CD14-positive monocyte (primary cell): ENCODE measurements at regions not wholly inside any gene's neighbourhood (a gene's known extent, or its start where the extent isn't known, plus 50 kb on each side); places are given as distances from the start of the nearest gene placed in this dataset.
"Not testable (repeated sequence)": the region's sequence is repeated elsewhere in the genome, so short reads cannot be mapped to it uniquely, and the experiment has no call there.

Experiments used
- DNase-seq, 3 donors: peaks; one replicate each; pipeline ENCODE4 v3.0.0-alpha.2; 2011 to 2022
- H2AFZ ChIP-seq: 2 replicates; pipeline ENCODE4 v1.6.0; 2012; ENCODE audit warnings: mild to moderate bottlenecking, low read depth, low read length, inconsistent platforms; ENCODE audit not compliant: insufficient read depth, poor library complexity, severe bottlenecking
- H3K27ac ChIP-seq, 2 donors: 1 replicate in 1 of 2; 2 replicates in 1 of 2; pipeline ENCODE4 v1.5.1; 2012 to 2013; ENCODE audit warnings: low read length in 2 of 2, control low read depth in 1 of 2, inconsistent platforms in 1 of 2, low read depth in 1 of 2, mild to moderate bottlenecking in 1 of 2
- H3K27me3 ChIP-seq, 2 donors: one replicate each; pipeline versions ENCODE4 v1.6.0 to v1.6.1; 2011 to 2013; ENCODE audit warnings: low read length in 2 of 2; ENCODE audit not compliant: control insufficient read depth in 2 of 2, insufficient read depth in 2 of 2
- H3K36me3 ChIP-seq, 2 donors: replicated peaks in 1 of 2; 1 replicate in 1 of 2; 2 replicates in 1 of 2; pipeline versions ENCODE4 v1.5.1 to v1.6.1; 2012 to 2013; ENCODE audit warnings: low read length in 2 of 2, control low read depth in 1 of 2, inconsistent platforms in 1 of 2, mild to moderate bottlenecking in 1 of 2; ENCODE audit not compliant: insufficient read depth in 2 of 2, control insufficient read depth in 1 of 2
- H3K4me1 ChIP-seq, 2 donors: 1 replicate in 1 of 2; 2 replicates in 1 of 2; pipeline versions ENCODE4 v1.5.1 to v1.6.1; 2012 to 2013; ENCODE audit warnings: low read length in 2 of 2, control low read depth in 1 of 2, inconsistent platforms in 1 of 2, mild to moderate bottlenecking in 1 of 2, moderate library complexity in 1 of 2; ENCODE audit not compliant: insufficient read depth in 2 of 2, control insufficient read depth in 1 of 2
- H3K4me2 ChIP-seq: replicated peaks from 2 replicates; pipeline ENCODE3; 2012; ENCODE audit warnings: low read length, moderate library complexity, mild to moderate bottlenecking; ENCODE audit not compliant: poor library complexity, severe bottlenecking; ENCODE audit errors: extremely low read depth
- H3K4me3 ChIP-seq, 3 experiments: fragments of 200-600 bp in 1 of 3; sonication (generic) in 1 of 3; replicated peaks in 1 of 3; 1 replicate in 2 of 3; 2 replicates in 1 of 3; pipeline ENCODE4 v1.5.1; 2011 to 2013; ENCODE audit warnings: low read length in 3 of 3, mild to moderate bottlenecking in 3 of 3, control low read depth in 2 of 3, low read depth in 2 of 3, inconsistent platforms in 1 of 3, moderate library complexity in 1 of 3
- H3K79me2 ChIP-seq: 2 replicates; pipeline ENCODE4 v1.6.0; 2012; ENCODE audit warnings: mild to moderate bottlenecking, control low read depth, inconsistent platforms, low read length, moderate library complexity; ENCODE audit not compliant: insufficient read depth
- H3K9ac ChIP-seq: 2 replicates; pipeline ENCODE4 v1.6.0; 2017; ENCODE audit warnings: low read length, mild to moderate bottlenecking; ENCODE audit not compliant: insufficient read depth, poor library complexity, severe bottlenecking
- H3K9me3 ChIP-seq, 2 donors: replicated peaks in 1 of 2; 1 replicate in 1 of 2; 2 replicates in 1 of 2; pipeline versions ENCODE4 v1.5.1 to v1.6.1; 2012 to 2013; ENCODE audit warnings: low read length in 2 of 2, control low read depth in 1 of 2; ENCODE audit not compliant: control insufficient read depth in 1 of 2, insufficient read depth in 1 of 2
- H4K20me1 ChIP-seq: 2 replicates; pipeline ENCODE4 v1.6.0; 2012; ENCODE audit warnings: mild to moderate bottlenecking, low read length, control low read depth, moderate library complexity; ENCODE audit not compliant: insufficient read depth
- H3K27ac Mint-ChIP-seq, 7 donors: one replicate each; pipeline ENCODE4 v1.8.0; 2020; ENCODE audit warnings: mild to moderate bottlenecking in 7 of 7, mixed read lengths in 7 of 7, moderate library complexity in 6 of 7, inconsistent platforms in 2 of 7
- H3K27me3 Mint-ChIP-seq, 3 donors: one replicate each; pipeline ENCODE4 v1.8.0; 2021 to 2022; ENCODE audit warnings: low read depth in 3 of 3, mild to moderate bottlenecking in 3 of 3, mixed read lengths in 3 of 3, moderate library complexity in 3 of 3, inconsistent platforms in 1 of 3
- H3K36me3 Mint-ChIP-seq, 2 donors: one replicate each; pipeline ENCODE4 v1.8.0; 2020; ENCODE audit warnings: mixed read lengths in 2 of 2, inconsistent platforms in 1 of 2, mild to moderate bottlenecking in 1 of 2
- H3K4me1 Mint-ChIP-seq: one replicate; pipeline ENCODE4 v1.8.0; 2020; ENCODE audit warnings: mild to moderate bottlenecking, mixed read lengths
- H3K4me3 Mint-ChIP-seq, 2 donors: one replicate each; pipeline ENCODE4 v1.8.0; 2020; ENCODE audit warnings: mild to moderate bottlenecking in 2 of 2, mixed read lengths in 2 of 2, moderate library complexity in 1 of 2
- H3K9me3 Mint-ChIP-seq, 7 donors: one replicate each; pipeline ENCODE4 v1.8.0; 2020 to 2022; ENCODE audit warnings: mixed read lengths in 7 of 7, mild to moderate bottlenecking in 6 of 7, moderate library complexity in 6 of 7, inconsistent platforms in 2 of 7
- CTCF ChIP-seq: fragments of 200-600 bp; IDR thresholded peaks from one replicate; pipeline ENCODE4 v1.8.0; 2022; ENCODE audit warnings: antibody characterized with exemption, mild to moderate bottlenecking
- WGBS: methylation state at CpG from one replicate; pipeline ENCODE4 v1.1.5; 2013; ENCODE audit warnings: missing lambda C conversion rate; ENCODE audit not compliant: insufficient coverage; 5-methylcytosine and 5-hydroxymethylcytosine counted together
- intact Hi-C, 2 donors: fragments of 100-400 bp; cut with micrococcal nuclease; formaldehyde crosslinking; loops; one replicate each; pipeline versions ENCODE4 v1.15.0 to v1.15.1; 2023

GRCh38 chr17:71592431-71592830, 528.4 kb upstream of the SOX9 start:
- Histone ChIP-seq H4K20me1 (no peaks in the 10 kb centered on the region), H3K36me3 (no peaks in the 10 kb centered on the region), H3K9ac (no peak overlapping the region), H3K4me1 (no peaks in the 10 kb centered on the region), H3K9me3 (no peaks in the 10 kb centered on the region), H3K79me2 (no peaks in the 10 kb centered on the region), H3K4me3 (no peak overlapping the region), H2AFZ (no peak overlapping the region), H3K27me3 (no peaks in the 10 kb centered on the region), H3K27ac (no peak overlapping the region), H3K4me2 (no peak overlapping the region)
- intact Hi-C loops, result no loop called here
- no peak overlapping the region for H3K27ac Mint-ChIP-seq
- no peak for TF ChIP-seq CTCF
- no peak overlapping the region for H3K4me3 Mint-ChIP-seq
- DNase-seq, result no peak
- no peaks in the 10 kb centered on the region for H3K27me3 Mint-ChIP-seq
- peaks cover 0 to 3% (median 1%) of the 10 kb centered on the region in 7 donors for H3K9me3 Mint-ChIP-seq
- H3K4me1 Mint-ChIP-seq, result no peaks in the 10 kb centered on the region
- no peaks in the 10 kb centered on the region for H3K36me3 Mint-ChIP-seq

GRCh38 chr17:71593078-71593477, 527.7 kb upstream of the SOX9 start:
- H3K4me3 Mint-ChIP-seq, result no peak overlapping the region
- no peaks in the 10 kb centered on the region for H3K9me3 ChIP-seq
- intact Hi-C loops, result no loop called here
- H3K4me1 ChIP-seq, result no peaks in the 10 kb centered on the region
- H3K27ac ChIP-seq, result no peak overlapping the region
- no peaks in the 10 kb centered on the region for H3K27me3 ChIP-seq
- H3K4me2 ChIP-seq, result no peak overlapping the region
- 86% methylated on average over 1 of the region's 1 CpG for WGBS
- H3K9me3 Mint-ChIP-seq, result peaks cover 0 to 3% (median 0%) of the 10 kb centered on the region in 7 donors
- H3K36me3 Mint-ChIP-seq, result no peaks in the 10 kb centered on the region
- H3K27ac Mint-ChIP-seq, result no peak overlapping the region
- no peaks in the 10 kb centered on the region for H3K36me3 ChIP-seq
- H4K20me1 ChIP-seq, result no peaks in the 10 kb centered on the region
- no peaks in the 10 kb centered on the region for H3K27me3 Mint-ChIP-seq
- no peaks in the 10 kb centered on the region for H3K79me2 ChIP-seq
- no peak overlapping the region for H2AFZ ChIP-seq
- no peak overlapping the region for H3K4me3 ChIP-seq
- TF ChIP-seq CTCF, result no peak
- no peak overlapping the region for H3K9ac ChIP-seq
- H3K4me1 Mint-ChIP-seq, result no peaks in the 10 kb centered on the region
- DNase-seq, result no peak

GRCh38 chr17:71599583-71599982, 521.2 kb upstream of the SOX9 start:
- H3K27ac Mint-ChIP-seq, H3K4me3 ChIP-seq, H3K36me3 ChIP-seq, H3K4me1 ChIP-seq, H3K27me3 Mint-ChIP-seq, DNase-seq, H3K9me3 Mint-ChIP-seq, H3K27ac ChIP-seq, H3K9ac ChIP-seq, H3K4me1 Mint-ChIP-seq, H3K27me3 ChIP-seq, H3K9me3 ChIP-seq, H3K79me2 ChIP-seq, H3K4me2 ChIP-seq, H3K4me3 Mint-ChIP-seq, H2AFZ ChIP-seq, H3K36me3 Mint-ChIP-seq, intact Hi-C loops, H4K20me1 ChIP-seq: not testable (repeated sequence)
- WGBS, result no CpG with 5 or more reads among the region's 1 CpG
